GM23338 (cell line): ENCODE measurements at regions not wholly inside any gene's neighbourhood (a gene's known extent, or its start where the extent isn't known, plus 50 kb on each side); places are given as distances from the start of the nearest gene placed in this dataset.

ENCODE experiments used
- ATAC-seq: fragments of 200-7000 bp; cut with Tn5 transposase; 3 replicates; pipeline ENCODE4 v1.9.1; 2020
- DNase-seq: peaks from one replicate; pipeline ENCODE4 v3.0.0-alpha.2; 2015; ENCODE audit warnings: low spot score
- H2AFZ ChIP-seq: fragments of 200-600 bp; sonication (generic); 2 replicates; pipeline ENCODE4 v1.8.0; 2016; ENCODE audit warnings: antibody characterized with exemption, mild to moderate bottlenecking, moderate library complexity
- H3F3A ChIP-seq: fragments of 200-600 bp; sonication (generic); replicated peaks from 2 replicates; pipeline ENCODE4 v1.8.0; 2017; ENCODE audit warnings: antibody characterized with exemption, mixed run types, low read depth
- H3K27ac ChIP-seq: fragments of 200-600 bp; sonication (generic); 2 replicates; pipeline ENCODE4 v1.6.1; 2016; ENCODE audit warnings: low read depth
- H3K27me3 ChIP-seq: fragments of 200-600 bp; sonication (generic); 2 replicates; pipeline ENCODE4 v1.8.0; 2016; ENCODE audit warnings: mild to moderate bottlenecking, mixed run types, moderate library complexity; ENCODE audit not compliant: insufficient read depth
- H3K36me3 ChIP-seq: fragments of 200-600 bp; sonication (generic); 2 replicates; pipeline ENCODE4 v1.8.0; 2016; ENCODE audit warnings: mild to moderate bottlenecking; ENCODE audit not compliant: insufficient read depth
- H3K4me1 ChIP-seq: fragments of 200-600 bp; sonication (generic); 2 replicates; pipeline ENCODE4 v1.8.0; 2016; ENCODE audit warnings: mild to moderate bottlenecking, moderate library complexity; ENCODE audit not compliant: insufficient read depth
- H3K4me2 ChIP-seq: fragments of 200-600 bp; sonication (generic); 2 replicates; pipeline ENCODE4 v1.7.1; 2017; ENCODE audit warnings: mixed run types
- H3K4me3 ChIP-seq: fragments of 200-600 bp; sonication (generic); 2 replicates; pipeline ENCODE4 v1.6.1; 2016; ENCODE audit warnings: mixed run types
- H3K79me2 ChIP-seq: fragments of 200-600 bp; sonication (generic); replicated peaks from 2 replicates; pipeline ENCODE4 v1.8.0; 2017; ENCODE audit warnings: mild to moderate bottlenecking; ENCODE audit not compliant: insufficient read depth
- H3K9me2 ChIP-seq: fragments of 200-600 bp; sonication (generic); 2 replicates; pipeline ENCODE4 v1.8.0; 2017; ENCODE audit not compliant: insufficient read depth
- H4K20me1 ChIP-seq: fragments of 200-600 bp; sonication (generic); replicated peaks from 2 replicates; pipeline ENCODE4 v1.8.0; 2017; ENCODE audit warnings: mild to moderate bottlenecking; ENCODE audit not compliant: insufficient read depth
- H3K27ac Mint-ChIP-seq: 2 replicates; pipeline ENCODE4 v1.8.0; 2020; ENCODE audit warnings: inconsistent platforms, mild to moderate bottlenecking, moderate library complexity, mixed read lengths
- H3K27me3 Mint-ChIP-seq: 3 replicates; pipeline ENCODE4 v1.8.0; 2022; ENCODE audit warnings: low read depth, mild to moderate bottlenecking, moderate library complexity, mixed read lengths, inconsistent platforms; ENCODE audit not compliant: insufficient read depth, poor library complexity
- H3K36me3 Mint-ChIP-seq: 3 replicates; pipeline ENCODE4 v1.8.0; 2021; ENCODE audit warnings: low read depth, mild to moderate bottlenecking, inconsistent platforms, moderate library complexity, mixed read lengths
- H3K4me1 Mint-ChIP-seq: 3 replicates; pipeline ENCODE4 v1.8.0; 2020; ENCODE audit warnings: mild to moderate bottlenecking, inconsistent platforms, mixed read lengths
- H3K4me3 Mint-ChIP-seq: 3 replicates; pipeline ENCODE4 v1.8.0; 2021; ENCODE audit warnings: moderate library complexity, mild to moderate bottlenecking, inconsistent platforms, mixed read lengths
- H3K9me3 Mint-ChIP-seq: 3 replicates; pipeline ENCODE4 v1.8.0; 2020; ENCODE audit warnings: moderate library complexity, mild to moderate bottlenecking, inconsistent platforms, mixed read lengths
- CREB1 ChIP-seq: fragments of 250-450 bp; sonication (Bioruptor Pico); IDR thresholded peaks from 2 replicates; pipeline ENCODE4 v1.5.0; 2020; ENCODE audit warnings: low read depth, mild to moderate bottlenecking, moderate library complexity
- EZH2 ChIP-seq: fragments of 200-600 bp; sonication (generic); IDR thresholded peaks from one replicate; pipeline ENCODE4 v1.8.0; 2017; ENCODE audit warnings: antibody characterized with exemption, mild to moderate bottlenecking, low read depth; ENCODE audit not compliant: unreplicated experiment
- EZH2phosphoT487 ChIP-seq: fragments of 200-600 bp; sonication (generic); IDR thresholded peaks from one replicate; pipeline ENCODE4 v1.8.1; 2018; ENCODE audit warnings: antibody characterized with exemption; ENCODE audit not compliant: unreplicated experiment
- NANOG ChIP-seq: IDR thresholded peaks from 2 replicates; pipeline ENCODE4 v1.6.1; 2016; ENCODE audit warnings: antibody characterized with exemption, borderline replicate concordance
- POLR2AphosphoS5 ChIP-seq: IDR thresholded peaks from 2 replicates; pipeline ENCODE4 v1.6.1; 2016; ENCODE audit warnings: antibody characterized with exemption, low read depth
- REST ChIP-seq: IDR thresholded peaks from one replicate; pipeline ENCODE4 v1.6.1; 2018; ENCODE audit warnings: antibody characterized with exemption; ENCODE audit not compliant: unreplicated experiment
- STAT1 ChIP-seq: IDR thresholded peaks from one replicate; pipeline ENCODE4 v1.6.1; 2016; ENCODE audit warnings: antibody characterized with exemption; ENCODE audit not compliant: unreplicated experiment
- ZNF114 ChIP-seq: fragments of 250-450 bp; sonication (Bioruptor Pico); IDR thresholded peaks from 2 replicates; pipeline ENCODE4 v1.5.0; 2020; ENCODE audit warnings: mild to moderate bottlenecking, moderate library complexity
- ZNF331 ChIP-seq: fragments of 250-450 bp; sonication (Bioruptor Pico); IDR thresholded peaks from 2 replicates; pipeline ENCODE4 v1.5.0; 2020; ENCODE audit warnings: low read depth, mild to moderate bottlenecking, moderate library complexity
- TF ChIP-seq, protein P1 (sequence below): IDR thresholded peaks from 2 replicates; pipeline ENCODE4 v1.6.1; 2016; ENCODE audit warnings: antibody characterized with exemption

DNA sequence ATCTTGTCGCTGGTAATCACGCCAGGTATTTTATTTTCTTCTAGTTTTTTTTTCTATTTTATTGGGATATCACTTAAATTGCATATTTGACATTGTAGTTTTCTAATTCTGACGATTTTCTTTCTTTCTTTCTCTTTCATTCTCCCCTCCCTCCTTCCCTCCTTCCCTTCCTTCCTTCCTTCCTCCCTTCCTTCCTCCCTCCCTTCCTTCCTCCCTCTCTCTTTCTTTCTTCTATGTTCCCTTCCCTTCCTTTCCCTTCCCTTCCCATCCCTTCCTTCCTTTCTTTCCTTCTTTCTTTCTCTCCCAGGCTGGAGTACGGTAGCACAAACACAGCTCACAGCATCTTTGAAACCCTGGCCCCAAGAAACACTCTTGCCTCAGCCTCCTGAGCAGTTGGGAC, 100.6 kb upstream of the BCL6 start:
- Mint-ChIP-seq H3K36me3 (no peaks in the 10 kb centered on the region), H3K27ac (no peak overlapping the region), H3K27me3 (no peaks in the 10 kb centered on the region), H3K4me1 (no peaks in the 10 kb centered on the region), H3K9me3 (no peaks in the 10 kb centered on the region), H3K4me3 (no peak overlapping the region)
- H3K27me3 ChIP-seq, result no peaks in the 10 kb centered on the region
- no peak overlapping the region for H2AFZ ChIP-seq
- no peak overlapping the region for H3K27ac ChIP-seq
- 0 out of 2 replicates have a peak, but pooled peaks cover 4% of the 10 kb centered on the region for H3K9me2 ChIP-seq
- H3K79me2 ChIP-seq, result no peaks in the 10 kb centered on the region
- H3K4me1 ChIP-seq, result no peaks in the 10 kb centered on the region
- no peak overlapping the region for H3K4me2 ChIP-seq
- no peak for DNase-seq
- no peak for ATAC-seq
- H3F3A ChIP-seq, result no peaks in the 10 kb centered on the region
- no peak overlapping the region for H3K4me3 ChIP-seq
- no peaks in the 10 kb centered on the region for H4K20me1 ChIP-seq
- H3K36me3 ChIP-seq, result no peaks in the 10 kb centered on the region
- TF ChIP-seq ZNF114 (CRISPR knock-in tag), result no peak
- TF ChIP-seq POLR2AphosphoS5, result no peak
- no peak for TF ChIP-seq STAT1
- no peak for TF ChIP-seq NANOG
- TF ChIP-seq EZH2, result no peak
- no peak for TF ChIP-seq EZH2phosphoT487
- no peak for TF ChIP-seq REST
- TF ChIP-seq, protein P1, sequence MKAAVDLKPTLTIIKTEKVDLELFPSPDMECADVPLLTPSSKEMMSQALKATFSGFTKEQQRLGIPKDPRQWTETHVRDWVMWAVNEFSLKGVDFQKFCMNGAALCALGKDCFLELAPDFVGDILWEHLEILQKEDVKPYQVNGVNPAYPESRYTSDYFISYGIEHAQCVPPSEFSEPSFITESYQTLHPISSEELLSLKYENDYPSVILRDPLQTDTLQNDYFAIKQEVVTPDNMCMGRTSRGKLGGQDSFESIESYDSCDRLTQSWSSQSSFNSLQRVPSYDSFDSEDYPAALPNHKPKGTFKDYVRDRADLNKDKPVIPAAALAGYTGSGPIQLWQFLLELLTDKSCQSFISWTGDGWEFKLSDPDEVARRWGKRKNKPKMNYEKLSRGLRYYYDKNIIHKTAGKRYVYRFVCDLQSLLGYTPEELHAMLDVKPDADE, result no peak
- TF ChIP-seq ZNF331 (CRISPR knock-in tag), result no peak
- TF ChIP-seq CREB1, result no peak

GRCh38 chr3:187848401-187848800, 103.1 kb upstream of the BCL6 start:
- Histone ChIP-seq H3K4me1 (no peaks in the 10 kb centered on the region), H3F3A (no peaks in the 10 kb centered on the region), H3K79me2 (no peaks in the 10 kb centered on the region), H4K20me1 (no peaks in the 10 kb centered on the region), H3K4me3 (no peak overlapping the region), H3K27me3 (no peaks in the 10 kb centered on the region), H3K36me3 (no peaks in the 10 kb centered on the region; the same call in 1 of the 2 replicates), H2AFZ (no peak overlapping the region), H3K4me2 (no peak overlapping the region), H3K9me2 (0 out of 2 replicates have a peak, but pooled peaks cover 4% of the 10 kb centered on the region), H3K27ac (no peak overlapping the region)
- Mint-ChIP-seq H3K9me3 (peaks cover 10% of the 10 kb centered on the region; the same call in 2 of the 3 replicates), H3K27me3 (no peaks in the 10 kb centered on the region), H3K27ac (no peak overlapping the region), H3K4me3 (no peak overlapping the region), H3K4me1 (no peaks in the 10 kb centered on the region), H3K36me3 (peaks cover 12% of the 10 kb centered on the region; the same call in 2 of the 3 replicates)
- DNase-seq (no peak), ATAC-seq (no peak)
- TF ChIP-seq REST (no peak), EZH2 (no peak), CREB1 (no peak)
